ENCODE measurements at regions not wholly inside any gene's neighbourhood (a gene's known extent, or its start where the extent isn't known, plus 50 kb on each side); places are given as distances from the start of the nearest gene placed in this dataset.

GRCh38 chr9:81492710-81493447 lies 196.5 kb downstream of the TLE1 start:
- H3K4me1 Mint-ChIP-seq = no peaks in the 10 kb centered on the region
- H3K4me3 ChIP-seq = no peak overlapping the region
- no peaks in the 10 kb centered on the region for H3K36me3 Mint-ChIP-seq
- H3F3A ChIP-seq (ENCODE audit: low read depth) = no peaks in the 10 kb centered on the region
- H3K27me3 Mint-ChIP-seq (ENCODE audit: insufficient read depth, low read depth) = peaks cover 7% of the 10 kb centered on the region
- no peak overlapping the region for H2AFZ ChIP-seq (replicated peaks)
- DNase-seq (ENCODE audit: low spot score) = no peak
- H3K27me3 ChIP-seq = no peaks in the 10 kb centered on the region
- H3K27ac ChIP-seq = no peak overlapping the region
- H3K4me1 ChIP-seq = no peaks in the 10 kb centered on the region
- no peaks in the 10 kb centered on the region for H4K20me1 ChIP-seq (ENCODE audit: low read depth)
- TF ChIP-seq EZH2phosphoT487 (IDR thresholded peaks at IDR 0.05) (no peak), CTCF (IDR thresholded peaks at IDR 0.05) (no peak), EZH2 (IDR thresholded peaks at IDR 0.05) (no peak)
- H3K4me3 Mint-ChIP-seq = no peak overlapping the region
- H3K9ac ChIP-seq = no peak overlapping the region
- H3K27ac Mint-ChIP-seq = no peak overlapping the region
- no peaks in the 10 kb centered on the region for H3K79me2 ChIP-seq (ENCODE audit: low read depth)
- no peaks in the 10 kb centered on the region for H3K36me3 ChIP-seq
- peaks cover 2% of the 10 kb centered on the region for H3K9me3 Mint-ChIP-seq
- H3K4me2 ChIP-seq = no peak overlapping the region
- no peaks in the 10 kb centered on the region for H3K9me3 ChIP-seq (ENCODE audit: low read depth)

- TF ChIP-seq EZH2 (IDR thresholded peaks at IDR 0.05) (no peak), EZH2phosphoT487 (IDR thresholded peaks at IDR 0.05) (no peak), CTCF (IDR thresholded peaks at IDR 0.05) (no peak)
- H3K36me3 Mint-ChIP-seq = no peaks in the 10 kb centered on the region
- Histone ChIP-seq H3K9me3 (ENCODE audit: low read depth) (peaks cover 4% of the 10 kb centered on the region), H3K4me3 (no peak overlapping the region), H2AFZ (replicated peaks) (no peak overlapping the region), H3K36me3 (no peaks in the 10 kb centered on the region), H3K27ac (no peak overlapping the region), H3K4me2 (no peak overlapping the region), H4K20me1 (ENCODE audit: low read depth) (no peaks in the 10 kb centered on the region), H3K79me2 (ENCODE audit: low read depth) (no peaks in the 10 kb centered on the region), H3K27me3 (no peaks in the 10 kb centered on the region), H3K4me1 (no peaks in the 10 kb centered on the region), H3F3A (ENCODE audit: low read depth) (no peaks in the 10 kb centered on the region), H3K9ac (no peak overlapping the region)
- DNase-seq (ENCODE audit: low spot score) = no peak
- H3K27me3 Mint-ChIP-seq (ENCODE audit: insufficient read depth, low read depth) = peaks cover 2% of the 10 kb centered on the region
- H3K4me1 Mint-ChIP-seq = no peaks in the 10 kb centered on the region
- H3K9me3 Mint-ChIP-seq = no peaks in the 10 kb centered on the region
- no peak overlapping the region for H3K4me3 Mint-ChIP-seq
- no peak overlapping the region for H3K27ac Mint-ChIP-seq
Measured at GRCh38 chr9:81490605-81491331, 198.6 kb downstream of the TLE1 start.

- Mint-ChIP-seq H3K27ac (no peak overlapping the region), H3K9me3 (no peaks in the 10 kb centered on the region), H3K4me3 (no peak overlapping the region), H3K27me3 (ENCODE audit: insufficient read depth, low read depth) (peaks cover 2% of the 10 kb centered on the region), H3K4me1 (no peaks in the 10 kb centered on the region), H3K36me3 (no peaks in the 10 kb centered on the region)
- TF ChIP-seq CTCF (IDR thresholded peaks at IDR 0.05) (no peak), EZH2 (IDR thresholded peaks at IDR 0.05) (no peak), EZH2phosphoT487 (IDR thresholded peaks at IDR 0.05) (no peak)
- no peak overlapping the region for H2AFZ ChIP-seq (replicated peaks)
- no peak overlapping the region for H3K4me3 ChIP-seq
- no peaks in the 10 kb centered on the region for H3K79me2 ChIP-seq (ENCODE audit: low read depth)
- no peaks in the 10 kb centered on the region for H4K20me1 ChIP-seq (ENCODE audit: low read depth)
- H3K9ac ChIP-seq = no peak overlapping the region
- no peak for DNase-seq (ENCODE audit: low spot score)
- no peaks in the 10 kb centered on the region for H3K4me1 ChIP-seq
- H3K27me3 ChIP-seq = no peaks in the 10 kb centered on the region
- no peak overlapping the region for H3K27ac ChIP-seq
- H3K9me3 ChIP-seq (ENCODE audit: low read depth) = peaks cover 4% of the 10 kb centered on the region
- H3K36me3 ChIP-seq = no peaks in the 10 kb centered on the region
- no peaks in the 10 kb centered on the region for H3F3A ChIP-seq (ENCODE audit: low read depth)
- no peak overlapping the region for H3K4me2 ChIP-seq
Measured at GRCh38 chr9:81489046-81489445, 200.3 kb downstream of the TLE1 start.

Data from neural progenitor cell (in vitro differentiated cells).